ENCODE measurements at regions not wholly inside any gene's neighbourhood (a gene's known extent, or its start where the extent isn't known, plus 50 kb on each side); places are given as distances from the start of the nearest gene placed in this dataset.

- no peak for TF ChIP-seq HCFC1 (IDR thresholded peaks at IDR 0.05; ENCODE audit: low read length)
- TF ChIP-seq CTCF (IDR thresholded peaks at IDR 0.05 in 2 of 3, conservative IDR thresholded peaks at IDR 0.05 in 1 of 3; ENCODE audit: control insufficient read depth in 2 of 3, extremely low read depth in 1 of 3, insufficient read depth in 1 of 3, low read depth in 3 of 3, low read length in 3 of 3), result no peak
- no peak for TF ChIP-seq ZBTB40 (IDR thresholded peaks at IDR 0.05; ENCODE audit: borderline replicate concordance)
- no peak for TF ChIP-seq ZBTB11 (CRISPR knock-in tag; IDR thresholded peaks at IDR 0.05)
- TF ChIP-seq ZBED1 (IDR thresholded peaks at IDR 0.05; ENCODE audit: borderline replicate concordance), result no peak
Observed at GRCh38 chr14:87409393-87409792, 583.6 kb downstream of the GALC start.
